ENCODE measurements at regions not wholly inside any gene's neighbourhood (a gene's known extent, or its start where the extent isn't known, plus 50 kb on each side); places are given as distances from the start of the nearest gene placed in this dataset.

DNA sequence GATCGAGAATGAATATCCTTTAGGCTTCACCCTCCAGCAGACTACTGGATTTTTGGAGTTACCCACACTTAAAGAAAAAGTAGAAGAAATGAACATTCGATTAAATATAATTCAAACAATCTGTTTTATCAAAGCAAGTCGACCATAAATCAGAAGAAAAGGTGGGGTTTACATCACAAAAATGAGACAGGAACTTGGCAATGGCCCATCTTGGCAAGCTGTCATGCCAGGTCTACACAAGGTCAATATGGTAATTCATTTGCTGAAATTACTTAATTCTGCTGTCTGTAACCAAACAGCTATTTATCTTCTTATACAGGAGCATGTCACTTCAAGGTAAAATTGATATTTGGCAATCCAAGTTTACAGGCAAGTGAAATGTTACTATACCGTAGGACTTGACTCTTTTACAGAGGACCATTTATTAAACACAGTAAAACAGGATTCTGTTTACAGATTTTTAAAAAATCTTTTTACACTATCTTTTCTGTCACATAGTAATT, 640.6 kb upstream of the NRP1 start:
- Histone ChIP-seq H3K27ac (no peak overlapping the region), H3K27me3 (no peaks in the 10 kb centered on the region), H3K4me3 (no peak overlapping the region), H3K4me1 (no peaks in the 10 kb centered on the region), H3K9me3 (no peaks in the 10 kb centered on the region), H3K36me3 (no peaks in the 10 kb centered on the region)
- TF ChIP-seq CTCF (IDR thresholded peaks at IDR 0.05) (no peak), POLR2A (IDR thresholded peaks at IDR 0.05) (no peak)
- no peak for DNase-seq
- intact Hi-C loops (cut with DNase I) = no loop called here
- WGBS (ENCODE audit: insufficient coverage, low coverage, low lambda C conversion rate, missing lambda C conversion rate) = 57% methylated on average over 4 of the region's 4 CpGs
- no peak for ATAC-seq

DNA sequence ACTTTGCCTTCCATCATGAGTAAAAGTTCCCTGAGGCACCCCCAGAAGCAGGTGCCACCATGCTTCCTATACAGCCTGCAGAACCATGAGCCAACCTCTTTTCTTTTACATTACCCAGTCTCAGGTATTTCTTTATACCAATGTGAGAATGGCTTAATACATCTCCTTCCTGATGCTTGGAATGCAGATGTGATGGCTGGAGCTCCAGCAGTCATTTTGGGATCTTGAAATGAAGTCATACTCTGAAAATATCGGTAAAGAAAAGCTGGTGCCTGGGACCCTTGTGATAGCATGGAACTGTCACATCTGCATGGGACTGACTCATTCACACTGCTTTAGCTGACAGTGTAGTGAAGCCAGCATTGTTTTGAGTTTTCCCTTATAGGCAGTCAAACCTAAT, 634.5 kb upstream of the NRP1 start:
- WGBS (ENCODE audit: insufficient coverage, low coverage, low lambda C conversion rate, missing lambda C conversion rate) = 100% methylated on average over 1 of the region's 1 CpG

DNA sequence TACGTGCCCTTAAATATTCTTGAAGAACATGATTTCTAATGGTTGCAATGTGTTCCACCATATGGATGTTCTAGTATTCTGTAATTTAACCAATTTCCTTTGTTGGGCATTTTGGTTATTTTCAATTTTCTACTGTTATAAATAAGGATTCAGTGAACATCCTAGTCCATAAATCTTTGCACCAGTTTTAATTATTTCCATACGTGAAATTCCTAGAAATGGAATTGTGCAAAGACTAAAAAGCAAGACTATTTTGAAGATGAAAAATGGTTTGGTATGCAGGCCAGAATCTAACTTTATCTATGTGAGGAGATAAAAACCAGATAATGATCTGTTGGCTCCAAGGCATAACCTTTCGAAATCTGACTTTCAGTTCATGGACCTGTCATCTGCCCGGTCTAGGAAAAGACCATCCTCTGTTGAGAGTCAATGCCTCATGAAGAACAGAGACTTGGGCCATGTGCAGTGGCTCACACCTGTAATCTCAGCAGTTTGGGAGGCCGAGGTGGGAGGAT, 633.2 kb upstream of the NRP1 start:
- Histone ChIP-seq H3K9me3 (no peaks in the 10 kb centered on the region), H3K4me1 (no peaks in the 10 kb centered on the region), H3K4me3 (no peak overlapping the region), H3K36me3 (no peaks in the 10 kb centered on the region), H3K27me3 (no peaks in the 10 kb centered on the region), H3K27ac (no peak overlapping the region)
- TF ChIP-seq CTCF (IDR thresholded peaks at IDR 0.05) = no peak
- TF ChIP-seq POLR2A (IDR thresholded peaks at IDR 0.05) = no peak
- no peak for ATAC-seq
- DNase-seq = no peak
- 72% methylated on average over 5 of the region's 5 CpGs for WGBS (ENCODE audit: insufficient coverage, low coverage, low lambda C conversion rate, missing lambda C conversion rate)
- intact Hi-C loops (cut with DNase I) = no loop called here

More for the DNA sequence above, 634.5 kb upstream of the NRP1 start:
- Histone ChIP-seq H3K27ac (no peak overlapping the region), H3K4me3 (no peak overlapping the region), H3K4me1 (no peaks in the 10 kb centered on the region), H3K9me3 (no peaks in the 10 kb centered on the region), H3K27me3 (no peaks in the 10 kb centered on the region), H3K36me3 (no peaks in the 10 kb centered on the region)
- no peak for ATAC-seq
- no peak for DNase-seq
- no peak for TF ChIP-seq CTCF (IDR thresholded peaks at IDR 0.05)
- TF ChIP-seq POLR2A (IDR thresholded peaks at IDR 0.05) = no peak
- intact Hi-C loops (cut with DNase I) = no loop called here

GRCh38 chr10:33966946-33967345, 632.5 kb upstream of the NRP1 start:
- H3K27me3 ChIP-seq = no peaks in the 10 kb centered on the region
- intact Hi-C loops (cut with DNase I) = no loop called here
- WGBS (ENCODE audit: insufficient coverage, low coverage, low lambda C conversion rate, missing lambda C conversion rate) = 94% methylated on average over 3 of the region's 4 CpGs
- H3K4me3 ChIP-seq = no peak overlapping the region
- ATAC-seq (no peak), DNase-seq (no peak)
- H3K36me3 ChIP-seq = no peaks in the 10 kb centered on the region
- TF ChIP-seq POLR2A (IDR thresholded peaks at IDR 0.05) (no peak), CTCF (IDR thresholded peaks at IDR 0.05) (no peak)
- no peak overlapping the region for H3K27ac ChIP-seq
- no peaks in the 10 kb centered on the region for H3K4me1 ChIP-seq
- no peaks in the 10 kb centered on the region for H3K9me3 ChIP-seq

Measured in right lobe of liver (tissue), 6 donors.